Brain microvascular endothelial cell (primary cell): ENCODE measurements at regions not wholly inside any gene's neighbourhood (a gene's known extent, or its start where the extent isn't known, plus 50 kb on each side); places are given as distances from the start of the nearest gene placed in this dataset.

ENCODE experiments used
- DNase-seq: peaks from one replicate; pipeline ENCODE4 v3.0.0-alpha.2; 2020
- H3K27ac ChIP-seq: fragments of 250-450 bp; sonication (Bioruptor Pico); 2 replicates; pipeline ENCODE4 v1.5.1; 2020; ENCODE audit warnings: mild to moderate bottlenecking, moderate library complexity
- H3K27me3 ChIP-seq: fragments of 250-450 bp; sonication (Bioruptor Pico); replicated peaks from 2 replicates; pipeline ENCODE4 v1.5.1; 2020; ENCODE audit warnings: mild to moderate bottlenecking
- H3K36me3 ChIP-seq: fragments of 250-450 bp; sonication (Bioruptor Pico); replicated peaks from 2 replicates; pipeline ENCODE4 v1.5.1; 2020; ENCODE audit warnings: mild to moderate bottlenecking
- H3K4me3 ChIP-seq: 2 replicates; pipeline ENCODE4 v1.5.1; 2011; ENCODE audit warnings: low read depth, mild to moderate bottlenecking, control low read depth, low read length, moderate library complexity
- CTCF ChIP-seq: IDR thresholded peaks from 2 replicates; pipeline ENCODE4 v1.5.1; 2011; ENCODE audit warnings: low read depth, mild to moderate bottlenecking, moderate library complexity, low read length, control low read depth, inconsistent platforms; ENCODE audit errors: missing control alignments
- in situ Hi-C: cut with HindIII; loops from 2 replicates; pipeline ENCODE4 v1.10.0; 2017; ENCODE audit warnings: low sequenced_read_pairs, low pct_ligation_motif_present

GRCh38 chr6:141634269-141634668 is 498.5 kb upstream of the GJE1 start:
- Histone ChIP-seq H3K27ac (no peak overlapping the region), H3K36me3 (no peaks in the 10 kb centered on the region), H3K4me3 (no peak overlapping the region), H3K27me3 (no peaks in the 10 kb centered on the region)
- in situ Hi-C loops = no loop called here
- no peak for TF ChIP-seq CTCF
- DNase-seq = no peak

GRCh38 chr6:141624301-141624700 is 508.4 kb upstream of the GJE1 start:
- in situ Hi-C loops = no loop called here
- Histone ChIP-seq H3K4me3 (no peak overlapping the region), H3K27ac (no peak overlapping the region), H3K36me3 (no peaks in the 10 kb centered on the region), H3K27me3 (no peaks in the 10 kb centered on the region)
- no peak for TF ChIP-seq CTCF
- no peak for DNase-seq

GRCh38 chr6:141618180-141618581 is 514.5 kb upstream of the GJE1 start:
- no peak for DNase-seq
- Histone ChIP-seq H3K4me3 (no peak overlapping the region), H3K36me3 (no peaks in the 10 kb centered on the region), H3K27me3 (no peaks in the 10 kb centered on the region), H3K27ac (no peak overlapping the region)
- in situ Hi-C loops = no loop called here
- TF ChIP-seq CTCF = no peak

- H3K27me3 ChIP-seq = no peaks in the 10 kb centered on the region
- no peaks in the 10 kb centered on the region for H3K36me3 ChIP-seq
- no peak overlapping the region for H3K27ac ChIP-seq
- in situ Hi-C loops = no loop called here
- H3K4me3 ChIP-seq = no peak overlapping the region
- TF ChIP-seq CTCF = peak; percentile 61
- peak; percentile 29 for DNase-seq
Observed at GRCh38 chr6:141610741-141611140, 522.0 kb upstream of the GJE1 start.

- TF ChIP-seq CTCF = no peak
- in situ Hi-C loops = no loop called here
- H3K4me3 ChIP-seq = no peak overlapping the region
- H3K36me3 ChIP-seq = no peaks in the 10 kb centered on the region
- no peak overlapping the region for H3K27ac ChIP-seq
- DNase-seq = no peak
- H3K27me3 ChIP-seq = no peaks in the 10 kb centered on the region
Observed at GRCh38 chr6:141607956-141608355, 524.8 kb upstream of the GJE1 start.

GRCh38 chr6:141598487-141598886 is 534.2 kb upstream of the GJE1 start:
- no peaks in the 10 kb centered on the region for H3K27me3 ChIP-seq
- in situ Hi-C loops = no loop called here
- H3K4me3 ChIP-seq = no peak overlapping the region
- DNase-seq = no peak
- no peak for TF ChIP-seq CTCF
- no peak overlapping the region for H3K27ac ChIP-seq
- no peaks in the 10 kb centered on the region for H3K36me3 ChIP-seq
